ENCODE measurements at regions not wholly inside any gene's neighbourhood (a gene's known extent, or its start where the extent isn't known, plus 50 kb on each side); places are given as distances from the start of the nearest gene placed in this dataset.

- CTCF ChIA-PET = no interaction called here
- POLR2A ChIA-PET = no interaction called here
- DNase-seq (ENCODE audit: extremely low spot score) = no peak
Observed at GRCh38 chrY:8381425-8381824, 955.8 kb upstream of the TSPY4 start.

GRCh38 chrY:8386053-8386452, 951.2 kb upstream of the TSPY4 start:
- CTCF ChIA-PET = no interaction called here
- POLR2A ChIA-PET = no interaction called here
- DNase-seq (ENCODE audit: extremely low spot score) = no peak
- TF ChIP-seq CTCF (IDR thresholded peaks at IDR 0.05; ENCODE audit: control extremely low read depth, extremely low read depth, low read depth, missing control alignments) = no peak

More at GRCh38 chrY:8381425-8381824, 955.8 kb upstream of the TSPY4 start:
- TF ChIP-seq CTCF (IDR thresholded peaks at IDR 0.05; ENCODE audit: control extremely low read depth, extremely low read depth, low read depth, missing control alignments) = no peak

- POLR2A ChIA-PET = no interaction called here
- CTCF ChIA-PET = no interaction called here
- no peak for TF ChIP-seq CTCF (IDR thresholded peaks at IDR 0.05; ENCODE audit: control extremely low read depth, extremely low read depth, low read depth, missing control alignments)
- DNase-seq (ENCODE audit: extremely low spot score) = no peak
Observed at GRCh38 chrY:8388512-8388911, 948.8 kb upstream of the TSPY4 start.

- ChIA-PET CTCF (no interaction called here), POLR2A (no interaction called here)
- DNase-seq (ENCODE audit: extremely low spot score) = no peak
- no peak for TF ChIP-seq CTCF (IDR thresholded peaks at IDR 0.05; ENCODE audit: control extremely low read depth, extremely low read depth, low read depth, missing control alignments)
Observed at GRCh38 chrY:8390310-8390709, 947.0 kb upstream of the TSPY4 start.

- CTCF ChIA-PET = no interaction called here
- TF ChIP-seq CTCF (IDR thresholded peaks at IDR 0.05; ENCODE audit: control extremely low read depth, extremely low read depth, low read depth, missing control alignments) = no peak
- no peak for DNase-seq (ENCODE audit: extremely low spot score)
- POLR2A ChIA-PET = no interaction called here
Observed at GRCh38 chrY:8393246-8393645, 944.0 kb upstream of the TSPY4 start.

- CTCF ChIA-PET = no interaction called here
- TF ChIP-seq CTCF (IDR thresholded peaks at IDR 0.05; ENCODE audit: control extremely low read depth, extremely low read depth, low read depth, missing control alignments) = no peak
- DNase-seq (ENCODE audit: extremely low spot score) = no peak
- POLR2A ChIA-PET = no interaction called here
Observed at GRCh38 chrY:8422906-8423305, 914.4 kb upstream of the TSPY4 start.

GRCh38 chrY:8426433-8426832, 910.8 kb upstream of the TSPY4 start:
- POLR2A ChIA-PET = no interaction called here
- CTCF ChIA-PET = no interaction called here
- TF ChIP-seq CTCF (IDR thresholded peaks at IDR 0.05; ENCODE audit: control extremely low read depth, extremely low read depth, low read depth, missing control alignments) = no peak
- no peak for DNase-seq (ENCODE audit: extremely low spot score)

Measured in GM10248 (cell line).